SJCRH30 (cell line): ENCODE measurements at regions not wholly inside any gene's neighbourhood (a gene's known extent, or its start where the extent isn't known, plus 50 kb on each side); places are given as distances from the start of the nearest gene placed in this dataset.
"Not testable (repeated sequence)": the region's sequence is repeated elsewhere in the genome, so short reads cannot be mapped to it uniquely, and the experiment has no call there.

ENCODE experiments used
- DNase-seq, 2 experiments: peaks; one replicate each; pipeline ENCODE4 v3.0.0-alpha.2; 2015 to 2020
- H3K27ac ChIP-seq: fragments of 250-450 bp; sonication (Bioruptor Pico); 2 replicates; pipeline ENCODE4 v1.5.1; 2020; ENCODE audit warnings: mild to moderate bottlenecking, moderate library complexity
- H3K27me3 ChIP-seq: fragments of 250-450 bp; sonication (Bioruptor Pico); 2 replicates; pipeline ENCODE4 v1.5.1; 2020; ENCODE audit warnings: mild to moderate bottlenecking, moderate library complexity
- H3K36me3 ChIP-seq: fragments of 250-450 bp; sonication (Bioruptor Pico); 2 replicates; pipeline ENCODE4 v1.5.1; 2020; ENCODE audit warnings: mild to moderate bottlenecking, moderate library complexity
- H3K4me1 ChIP-seq: fragments of 250-450 bp; sonication (Bioruptor Pico); 2 replicates; pipeline ENCODE4 v1.5.1; 2020; ENCODE audit warnings: mild to moderate bottlenecking, moderate library complexity
- H3K4me3 ChIP-seq: fragments of 250-450 bp; sonication (Bioruptor Pico); 2 replicates; pipeline ENCODE4 v1.5.1; 2020; ENCODE audit warnings: mild to moderate bottlenecking, moderate library complexity
- H3K9me3 ChIP-seq: fragments of 250-450 bp; sonication (Bioruptor Pico); replicated peaks from 2 replicates; pipeline ENCODE4 v1.5.1; 2020; ENCODE audit warnings: mild to moderate bottlenecking, moderate library complexity

- H3K4me3 ChIP-seq, result no peak overlapping the region
- H3K9me3 ChIP-seq, result no peaks in the 10 kb centered on the region
- no peaks in the 10 kb centered on the region for H3K36me3 ChIP-seq
- H3K27ac ChIP-seq, result no peak overlapping the region
- DNase-seq, result no peak
- H3K27me3 ChIP-seq, result no peaks in the 10 kb centered on the region
- H3K4me1 ChIP-seq, result peaks cover 12% of the 10 kb centered on the region
Measured at GRCh38 chr14:58904776-58905175, 267.0 kb downstream of the DACT1 start.

DNA sequence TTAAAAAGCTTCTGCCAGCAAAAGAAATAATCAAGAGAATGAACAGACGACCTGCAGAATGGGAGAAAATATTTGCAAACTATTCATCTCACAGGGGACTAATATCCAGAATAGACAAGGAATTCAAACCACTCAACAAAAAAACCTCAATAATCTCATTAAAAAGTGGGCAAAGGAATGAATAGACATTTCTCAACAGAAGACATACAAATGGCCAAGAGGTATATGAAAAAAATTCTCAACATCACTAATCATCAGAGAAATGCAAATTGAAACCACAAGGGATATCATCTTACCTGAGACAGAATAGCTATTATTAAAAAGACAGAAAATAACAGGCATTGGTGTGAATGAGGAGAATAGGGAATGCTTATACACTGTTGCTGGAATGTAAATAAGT, 270.0 kb downstream of the DACT1 start:
- DNase-seq, result peak in 1 of 2 experiments; percentile 9
- no peak overlapping the region for H3K27ac ChIP-seq
- no peaks in the 10 kb centered on the region for H3K27me3 ChIP-seq
- H3K9me3 ChIP-seq, result no peaks in the 10 kb centered on the region
- H3K4me3 ChIP-seq, result no peak overlapping the region
- H3K36me3 ChIP-seq, result no peaks in the 10 kb centered on the region
- peaks cover 12% of the 10 kb centered on the region for H3K4me1 ChIP-seq

DNA sequence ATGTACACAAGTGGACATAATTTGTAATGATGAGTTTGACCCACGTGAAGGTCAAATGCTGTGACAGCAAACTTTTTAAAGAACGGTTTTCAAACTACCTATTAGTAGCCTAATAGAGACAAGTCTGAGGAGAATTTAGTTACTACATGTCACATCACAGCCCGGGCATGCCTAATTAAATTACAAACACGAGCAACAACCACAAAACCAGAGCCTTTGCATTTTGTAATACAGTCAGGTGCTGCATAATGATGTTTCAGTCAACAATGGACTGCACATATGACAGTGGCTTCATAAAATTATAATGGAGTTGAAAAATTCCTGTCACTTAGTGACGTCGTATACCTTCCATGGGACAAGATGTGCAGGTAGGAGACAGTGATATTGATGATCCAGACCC, 274.5 kb downstream of the DACT1 start:
- no peak overlapping the region for H3K27ac ChIP-seq
- H3K27me3 ChIP-seq, result no peaks in the 10 kb centered on the region
- peaks cover 10% of the 10 kb centered on the region for H3K4me1 ChIP-seq
- no peaks in the 10 kb centered on the region for H3K36me3 ChIP-seq
- H3K4me3 ChIP-seq, result no peak overlapping the region
- H3K9me3 ChIP-seq, result no peaks in the 10 kb centered on the region
- no peak for DNase-seq

DNA sequence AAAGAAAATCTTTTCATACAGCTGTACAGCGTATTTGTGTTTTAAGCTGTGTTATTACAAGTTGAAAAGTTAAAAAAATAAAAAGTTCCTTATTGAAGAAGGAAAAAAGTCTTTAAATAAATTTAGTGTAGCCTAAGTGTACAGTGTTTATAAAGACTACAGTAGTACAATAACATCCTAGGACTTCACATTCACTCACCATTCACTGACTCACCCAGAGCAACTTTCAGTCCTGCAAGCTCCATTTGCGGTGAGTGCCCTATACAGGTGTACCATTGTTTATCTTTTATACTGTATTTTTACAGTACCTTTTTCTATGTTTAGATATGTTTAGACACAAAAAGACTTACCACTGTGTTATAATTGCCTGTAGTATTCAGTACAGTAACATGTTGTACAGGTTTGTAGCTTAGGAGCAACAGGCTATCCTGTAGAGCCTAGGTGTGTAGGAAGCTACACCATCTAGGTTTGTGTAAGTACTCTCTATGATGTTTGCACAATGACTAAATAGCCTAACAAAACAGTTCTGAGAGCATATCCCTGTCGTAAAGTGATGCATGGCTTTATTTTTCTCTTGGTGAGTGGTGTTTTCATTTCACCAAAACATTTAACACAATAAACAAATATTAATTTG, 275.2 kb downstream of the DACT1 start:
- H3K27me3 ChIP-seq, result no peaks in the 10 kb centered on the region
- no peak overlapping the region for H3K4me3 ChIP-seq
- DNase-seq, result no peak
- no peaks in the 10 kb centered on the region for H3K36me3 ChIP-seq
- H3K4me1 ChIP-seq, result peaks cover 4% of the 10 kb centered on the region
- no peak overlapping the region for H3K27ac ChIP-seq
- no peaks in the 10 kb centered on the region for H3K9me3 ChIP-seq

GRCh38 chr14:58914279-58914855, 274.1 kb upstream of the DAAM1 start:
- Histone ChIP-seq H3K9me3 (no peaks in the 10 kb centered on the region), H3K4me3 (no peak overlapping the region), H3K27ac (no peak overlapping the region), H3K4me1 (no peaks in the 10 kb centered on the region), H3K36me3 (no peaks in the 10 kb centered on the region), H3K27me3 (no peaks in the 10 kb centered on the region)
- no peak for DNase-seq

GRCh38 chr14:58915646-58916045, 272.8 kb upstream of the DAAM1 start:
- no peaks in the 10 kb centered on the region for H3K4me1 ChIP-seq
- H3K9me3 ChIP-seq, result no peaks in the 10 kb centered on the region
- DNase-seq, result no peak
- no peaks in the 10 kb centered on the region for H3K27me3 ChIP-seq
- no peak overlapping the region for H3K27ac ChIP-seq
- H3K4me3 ChIP-seq, result no peak overlapping the region
- H3K36me3 ChIP-seq, result no peaks in the 10 kb centered on the region

- no peaks in the 10 kb centered on the region for H3K27me3 ChIP-seq
- H3K4me1 ChIP-seq, result no peaks in the 10 kb centered on the region
- no peak overlapping the region for H3K4me3 ChIP-seq
- no peaks in the 10 kb centered on the region for H3K9me3 ChIP-seq
- no peaks in the 10 kb centered on the region for H3K36me3 ChIP-seq
- no peak for DNase-seq
- no peak overlapping the region for H3K27ac ChIP-seq
Measured at GRCh38 chr14:58918066-58918738, 270.3 kb upstream of the DAAM1 start.

DNA sequence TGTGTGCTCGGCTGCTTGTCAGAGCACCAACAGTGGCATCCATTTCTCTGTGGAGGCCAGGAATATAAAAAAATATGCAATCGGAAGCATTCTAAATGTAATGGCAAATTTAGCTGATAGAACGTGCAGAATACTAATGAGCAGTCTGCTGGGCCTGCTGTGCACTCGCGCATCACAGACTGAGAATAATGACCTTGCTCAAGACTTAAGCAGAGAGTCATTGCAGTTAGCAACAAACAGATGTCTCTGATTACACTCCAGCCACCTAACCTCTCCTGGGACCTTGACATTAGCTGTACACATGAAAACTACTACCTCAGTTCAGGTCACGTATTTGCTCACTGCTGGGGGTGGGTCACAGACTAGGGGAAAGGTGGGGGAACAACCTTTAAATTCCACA, 269.2 kb upstream of the DAAM1 start:
- DNase-seq, result no peak
- Histone ChIP-seq H3K4me3 (no peak overlapping the region), H3K27me3 (no peaks in the 10 kb centered on the region), H3K4me1 (no peaks in the 10 kb centered on the region), H3K9me3 (no peaks in the 10 kb centered on the region), H3K27ac (no peak overlapping the region), H3K36me3 (no peaks in the 10 kb centered on the region)

- H3K9me3 ChIP-seq, result no peaks in the 10 kb centered on the region
- no peak overlapping the region for H3K4me3 ChIP-seq
- no peak for DNase-seq
Measured at GRCh38 chr14:58920230-58920629, 268.2 kb upstream of the DAAM1 start.

GRCh38 chr14:58922201-58922940, 266.1 kb upstream of the DAAM1 start:
- H3K36me3 ChIP-seq, H3K27ac ChIP-seq, DNase-seq, H3K4me1 ChIP-seq, H3K4me3 ChIP-seq, H3K27me3 ChIP-seq, H3K9me3 ChIP-seq: not testable (repeated sequence)

More at GRCh38 chr14:58920230-58920629, 268.2 kb upstream of the DAAM1 start:
- H3K27me3 ChIP-seq, result no peaks in the 10 kb centered on the region
- no peaks in the 10 kb centered on the region for H3K36me3 ChIP-seq
- H3K4me1 ChIP-seq, result no peaks in the 10 kb centered on the region
- no peak overlapping the region for H3K27ac ChIP-seq

DNA sequence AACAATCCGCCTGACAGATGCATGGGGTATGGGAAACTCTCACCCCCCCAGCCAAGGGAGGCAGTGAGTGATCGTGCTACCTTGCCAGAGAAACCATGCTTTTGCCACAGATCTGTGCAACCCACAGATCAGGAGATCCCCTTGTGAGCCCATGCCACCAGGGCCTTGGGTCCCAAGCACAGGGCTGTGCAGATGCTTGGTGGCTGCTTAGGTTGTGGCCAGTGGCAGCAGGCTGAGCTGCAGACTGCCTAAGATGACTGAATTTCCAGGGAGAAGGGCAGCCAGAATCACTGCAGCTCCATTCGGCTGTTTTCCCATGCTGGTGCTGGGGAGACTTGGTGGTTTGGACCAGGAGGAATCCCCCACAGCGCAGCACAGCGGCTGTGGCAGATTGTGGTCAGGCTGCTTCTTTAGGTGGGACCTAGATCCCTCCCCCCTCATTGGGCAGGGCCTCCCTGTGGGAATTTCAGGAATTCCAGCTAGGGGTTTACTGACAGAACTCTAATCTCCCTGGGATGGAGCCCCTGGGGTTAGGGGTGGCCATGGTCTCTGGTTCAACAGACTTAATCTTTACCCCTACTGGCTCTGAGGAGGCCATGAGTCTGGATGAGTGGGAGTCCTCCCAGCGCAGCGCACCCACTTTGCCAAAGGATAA, 264.6 kb upstream of the DAAM1 start:
- H3K9me3 ChIP-seq, result no peaks in the 10 kb centered on the region
- no peaks in the 10 kb centered on the region for H3K4me1 ChIP-seq
- no peak overlapping the region for H3K27ac ChIP-seq
- no peak overlapping the region for H3K4me3 ChIP-seq
- no peaks in the 10 kb centered on the region for H3K36me3 ChIP-seq
- no peaks in the 10 kb centered on the region for H3K27me3 ChIP-seq
- DNase-seq, result no peak

DNA sequence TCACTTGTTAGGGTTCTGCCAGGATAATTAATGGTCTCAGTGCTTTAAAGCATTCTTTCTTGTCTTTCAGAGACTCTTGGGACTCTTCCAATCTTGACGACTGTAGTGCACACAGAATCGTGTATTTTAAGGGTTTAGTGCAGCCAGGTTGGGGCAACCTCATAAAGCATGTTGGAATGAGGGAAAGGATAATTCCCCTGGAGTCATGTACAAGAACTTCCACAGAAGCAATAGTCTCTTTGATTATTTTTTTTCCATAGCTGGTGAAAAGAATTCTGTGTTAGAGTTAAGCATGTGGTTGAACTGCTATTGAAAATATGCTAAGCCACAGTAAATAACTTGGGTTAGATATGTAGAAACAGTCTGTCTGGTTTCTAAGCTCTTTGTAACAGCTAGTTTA, 246.8 kb upstream of the DAAM1 start:
- no peak for DNase-seq
- Histone ChIP-seq H3K4me3 (no peak overlapping the region), H3K9me3 (no peaks in the 10 kb centered on the region), H3K4me1 (no peaks in the 10 kb centered on the region), H3K27me3 (no peaks in the 10 kb centered on the region), H3K36me3 (no peaks in the 10 kb centered on the region), H3K27ac (no peak overlapping the region)

DNA sequence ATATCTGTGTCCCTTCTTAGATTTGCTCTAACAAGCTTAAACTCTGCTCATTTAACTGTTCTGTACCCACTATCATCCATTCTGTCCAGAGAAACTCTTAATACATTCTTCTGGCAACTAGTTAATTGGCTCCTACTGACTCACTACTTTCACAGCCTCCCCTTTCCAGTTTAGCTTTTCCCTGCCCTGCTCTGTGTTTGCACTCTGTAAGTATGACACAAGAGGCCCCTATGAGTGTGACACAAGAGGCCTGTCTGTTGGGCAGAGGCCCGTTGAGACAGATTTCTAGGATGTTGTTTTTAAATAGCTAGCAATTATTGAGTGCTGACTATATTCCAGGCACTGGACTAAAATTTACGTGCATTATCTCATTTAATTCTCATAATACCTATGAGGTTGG, 246.0 kb upstream of the DAAM1 start:
- H3K27me3 ChIP-seq, result no peaks in the 10 kb centered on the region
- H3K4me3 ChIP-seq, result no peak overlapping the region
- H3K4me1 ChIP-seq, result no peaks in the 10 kb centered on the region
- no peak overlapping the region for H3K27ac ChIP-seq
- no peak for DNase-seq
- no peaks in the 10 kb centered on the region for H3K36me3 ChIP-seq
- no peaks in the 10 kb centered on the region for H3K9me3 ChIP-seq

- peak; percentile 6 to 20 for DNase-seq
Measured at GRCh38 chr14:58944343-58944967, 244.0 kb upstream of the DAAM1 start.

More at GRCh38 chr14:58944343-58944967, 244.0 kb upstream of the DAAM1 start:
- H3K27me3 ChIP-seq, result no peaks in the 10 kb centered on the region
- H3K36me3 ChIP-seq, result no peaks in the 10 kb centered on the region
- no peaks in the 10 kb centered on the region for H3K4me1 ChIP-seq
- no peak overlapping the region for H3K27ac ChIP-seq
- H3K9me3 ChIP-seq, result no peaks in the 10 kb centered on the region
- no peak overlapping the region for H3K4me3 ChIP-seq
